ENCODE measurements at regions not wholly inside any gene's neighbourhood (a gene's known extent, or its start where the extent isn't known, plus 50 kb on each side); places are given as distances from the start of the nearest gene placed in this dataset.

DNA sequence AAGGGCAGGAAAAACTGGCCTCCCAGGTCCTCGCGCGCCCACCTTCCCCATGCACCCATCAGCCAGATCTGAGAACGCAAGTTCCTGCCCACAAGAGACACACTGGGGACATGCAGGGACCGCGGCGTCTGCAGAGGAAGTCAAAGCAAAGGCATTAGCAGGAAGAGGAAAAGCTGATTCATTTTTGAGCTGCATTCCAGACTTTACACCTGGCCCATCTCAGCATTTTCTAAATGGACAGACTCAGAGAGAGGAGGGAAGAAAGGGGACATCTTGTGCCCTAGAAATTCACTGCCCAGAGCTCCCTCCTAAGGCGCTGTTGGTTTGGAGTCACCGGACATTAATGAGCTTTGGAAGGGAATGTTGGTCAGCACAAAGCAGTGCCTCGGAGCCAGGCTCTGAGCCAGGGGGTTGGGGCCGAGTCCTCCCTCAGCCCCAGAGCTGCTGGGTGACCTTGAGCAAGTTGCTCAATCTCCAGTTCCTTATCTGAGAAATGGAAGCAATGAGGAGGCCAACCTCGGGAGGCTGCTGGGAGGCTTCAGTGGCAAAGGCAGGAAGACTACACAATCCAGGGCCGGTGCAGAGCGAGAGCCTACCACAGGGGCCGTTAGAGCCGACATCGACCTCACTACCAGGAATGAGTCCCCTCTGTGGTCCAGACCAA is 150.5 kb upstream of the IQSEC1 start:
- no peak for DNase-seq

- DNase-seq = no peak
These were observed 149.8 kb upstream of the IQSEC1 start for GRCh38 chr3:13222891-13223573.

GRCh38 chr3:13222131-13222530 is 148.9 kb upstream of the IQSEC1 start:
- no peak for DNase-seq

DNA sequence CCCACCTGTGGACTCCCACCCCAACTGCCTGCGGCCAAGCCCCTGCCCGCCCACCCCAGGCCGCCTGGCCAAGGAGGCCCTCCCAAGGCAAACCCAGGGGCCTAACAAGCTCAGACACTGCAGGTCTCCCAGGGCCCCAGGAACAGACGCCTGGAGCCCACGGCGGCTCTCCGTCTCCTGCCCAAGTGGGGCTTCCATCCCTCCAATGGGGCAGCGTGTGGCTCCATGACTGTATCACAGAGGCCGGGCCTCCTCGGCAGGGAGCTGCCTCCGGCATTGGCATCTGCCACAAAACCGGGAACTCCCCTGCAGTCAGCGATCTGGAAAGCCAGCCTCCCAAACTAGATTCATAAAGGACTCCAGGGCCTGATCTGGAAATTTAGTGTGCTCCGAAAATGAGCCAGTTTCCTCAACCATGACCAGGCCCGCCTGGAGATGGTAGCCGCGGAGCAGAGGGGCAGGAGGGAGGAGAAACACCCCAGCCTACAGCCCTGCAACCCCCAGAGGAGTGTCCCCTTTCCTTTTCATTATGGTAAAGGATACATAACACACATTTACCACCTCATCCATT is 148.3 kb upstream of the IQSEC1 start:
- DNase-seq = no peak

DNA sequence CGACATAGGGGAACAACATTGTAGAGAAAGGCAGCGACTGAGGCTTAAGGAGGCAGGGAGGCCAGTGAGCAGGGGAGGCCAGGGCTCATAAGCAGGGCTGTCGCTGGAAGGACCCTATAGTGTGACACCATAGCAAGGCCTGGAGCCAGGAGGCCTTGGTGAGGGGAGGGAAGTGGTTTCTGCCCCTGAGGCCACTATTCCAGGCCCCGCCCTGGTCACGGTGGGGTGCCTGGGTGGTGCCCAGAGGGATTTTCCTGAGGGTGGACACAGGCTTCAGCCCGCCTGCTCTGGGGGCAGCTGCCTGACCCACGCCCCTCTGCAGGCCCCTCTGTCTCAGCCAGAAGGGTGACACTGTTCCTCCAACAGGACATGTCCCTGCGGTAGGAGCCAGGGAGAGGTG is 147.8 kb upstream of the IQSEC1 start:
- no peak for DNase-seq

DNA sequence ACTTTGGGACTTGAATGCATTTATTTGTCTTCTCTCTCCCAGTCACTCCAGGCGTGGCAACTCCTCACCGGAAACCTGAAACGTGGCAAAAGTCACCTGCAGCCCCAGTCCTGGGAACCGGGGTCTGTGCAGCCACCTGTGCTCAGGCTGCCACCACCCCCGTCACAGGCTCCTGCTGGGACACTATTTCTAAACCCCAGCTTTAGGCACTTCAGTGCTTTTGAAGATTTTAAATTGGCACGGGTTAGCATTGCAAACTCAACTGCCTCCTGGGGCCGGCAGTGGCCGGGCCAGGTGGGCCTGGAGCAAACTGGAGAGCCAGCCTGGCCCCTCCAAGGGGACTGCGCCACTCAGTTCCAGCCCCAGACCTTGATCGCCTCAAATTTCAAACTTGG is 146.7 kb upstream of the IQSEC1 start:
- DNase-seq = no peak

DNA sequence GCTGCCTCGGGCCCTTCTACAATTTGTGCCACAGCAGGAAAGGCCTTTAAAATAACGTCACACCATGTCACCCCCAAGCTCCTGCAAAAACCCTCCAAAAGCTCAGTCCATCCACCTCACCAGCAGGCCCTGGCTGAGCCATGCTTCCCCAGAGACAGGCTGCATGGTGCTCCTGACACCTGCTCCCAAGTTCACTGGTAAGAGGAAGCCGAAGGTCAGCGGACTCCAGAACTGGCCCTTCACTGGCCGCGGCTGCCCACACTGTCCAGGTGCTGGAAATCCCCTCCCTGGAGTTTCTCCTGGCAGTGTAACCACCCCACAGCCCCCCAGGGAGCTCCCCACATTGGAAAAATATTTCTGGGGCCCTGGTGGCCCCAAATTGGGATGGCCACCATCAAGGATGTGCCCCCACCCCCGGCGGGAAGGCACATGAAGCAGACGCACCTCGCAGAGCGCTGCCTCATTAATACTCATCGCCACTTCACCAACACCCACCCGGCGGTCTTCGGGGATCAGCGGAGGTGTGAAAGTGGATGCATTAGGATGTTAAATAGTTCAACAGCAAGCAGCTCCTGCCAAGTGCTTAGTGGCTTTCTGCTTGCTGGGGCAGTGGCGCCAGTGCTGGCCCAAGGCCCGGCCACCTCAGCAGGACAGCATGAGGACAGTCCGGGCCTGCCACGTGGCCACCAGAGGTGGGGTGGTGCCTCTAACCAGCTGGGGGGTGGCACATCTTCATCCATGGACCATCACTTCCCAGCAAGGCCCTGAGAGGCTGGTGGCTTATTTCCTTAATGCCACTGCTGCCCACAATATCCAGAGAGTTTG is 146.1 kb upstream of the IQSEC1 start:
- DNase-seq = no peak

DNA sequence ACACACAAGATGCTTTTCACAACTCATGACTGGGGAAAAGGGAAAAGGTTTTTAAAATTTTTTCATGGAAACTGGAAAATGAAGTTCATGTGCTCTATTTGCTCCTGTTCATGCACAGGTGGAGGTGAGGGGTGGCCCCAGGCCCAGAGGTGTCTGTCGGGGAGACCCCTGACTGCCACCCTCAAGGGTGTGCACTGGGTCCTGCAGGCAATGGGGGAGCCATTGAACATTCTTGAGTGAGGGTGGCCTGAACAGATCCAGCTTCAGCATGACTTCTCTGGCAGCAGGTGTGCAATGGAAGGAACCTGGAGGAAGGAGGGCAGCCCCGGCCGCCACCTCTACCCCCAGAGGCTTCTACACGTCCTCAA is 145.3 kb upstream of the IQSEC1 start:
- no peak for DNase-seq

DNA sequence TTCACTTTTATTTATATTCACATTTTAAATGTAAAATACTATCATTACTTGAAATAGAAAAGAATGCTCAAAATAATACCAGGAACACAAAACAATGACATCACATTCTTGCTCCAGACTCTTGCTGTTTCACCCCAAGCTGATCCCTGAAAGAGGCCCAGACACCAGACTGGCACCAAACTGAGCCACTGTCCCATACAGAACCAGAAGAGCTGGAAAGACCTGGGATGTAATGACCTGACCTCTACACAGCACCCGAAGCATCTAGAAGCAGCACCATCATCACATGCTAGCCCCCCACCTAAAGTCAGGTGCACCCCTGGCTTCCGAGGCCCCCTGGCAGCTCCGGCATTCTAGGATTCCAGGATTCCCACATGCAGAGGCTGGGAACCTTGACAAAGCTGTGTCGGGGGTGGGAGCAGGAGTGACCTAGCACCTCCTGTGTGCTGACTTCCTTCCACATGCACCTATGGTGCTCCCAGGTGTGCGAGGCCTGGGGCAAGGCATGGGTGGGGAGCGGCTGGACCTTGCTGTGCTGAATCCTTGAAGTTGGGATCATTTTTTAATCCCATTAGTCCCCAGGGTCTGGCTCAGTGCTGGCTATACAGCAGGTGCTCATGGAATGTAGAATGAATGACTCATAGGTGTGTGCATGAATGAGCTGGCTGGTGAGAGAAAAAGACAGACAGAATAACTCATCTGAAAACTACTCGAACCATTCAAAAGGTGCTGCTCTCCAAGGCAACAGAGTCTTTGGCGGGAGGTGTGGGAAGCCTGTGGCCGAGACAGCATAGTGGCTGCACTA is 144.7 kb upstream of the IQSEC1 start:
- no peak for DNase-seq

DNA sequence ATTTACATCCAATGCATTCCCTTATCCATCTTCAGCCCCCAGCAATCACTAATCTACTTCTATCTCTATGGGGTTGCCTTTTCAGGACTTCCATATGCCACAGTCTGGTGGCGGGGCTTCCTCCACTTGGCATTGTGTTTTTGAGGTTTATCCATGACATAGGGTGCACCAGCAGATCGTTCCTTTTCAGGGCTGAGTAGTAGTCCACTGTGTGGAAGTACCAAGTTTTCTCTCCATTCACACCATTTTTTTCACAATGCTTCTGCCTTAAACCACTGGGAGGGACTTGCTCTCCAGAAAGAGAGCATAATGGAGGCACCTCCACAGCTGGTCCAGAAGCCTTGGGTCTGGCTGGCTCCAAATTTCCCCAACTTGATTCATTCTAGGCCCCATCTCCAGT is 144.0 kb upstream of the IQSEC1 start:
- DNase-seq = no peak

DNA sequence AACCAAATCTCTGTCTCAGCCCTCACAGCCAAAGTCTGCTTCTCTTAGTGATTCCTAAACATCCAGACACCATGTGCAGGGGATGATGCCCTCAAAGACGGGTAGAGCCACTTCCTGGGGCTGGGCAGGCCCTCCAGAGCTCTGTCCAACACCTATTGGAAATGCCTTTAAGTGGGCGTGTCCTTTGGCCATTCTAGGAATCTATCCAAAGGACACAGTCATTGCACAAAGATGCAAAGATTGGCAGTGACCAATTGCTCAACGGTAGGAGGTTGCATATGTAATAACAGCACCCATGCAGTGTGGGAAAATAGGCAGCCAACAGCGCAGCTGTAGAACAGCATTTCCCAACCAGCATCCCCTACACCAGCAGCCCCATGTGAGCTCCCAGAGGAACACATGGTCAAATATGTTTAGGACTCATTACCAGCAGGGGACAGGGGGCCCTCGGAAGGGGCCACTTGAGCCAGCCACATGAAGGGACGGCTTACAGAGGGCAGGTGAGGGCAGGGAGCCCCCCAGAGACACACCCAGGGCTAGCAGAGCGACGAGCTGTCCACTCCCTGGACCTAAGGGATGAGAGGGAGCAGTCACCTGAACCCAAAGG is 142.8 kb upstream of the IQSEC1 start:
- no peak for DNase-seq

- DNase-seq = no peak
These were observed 141.7 kb upstream of the IQSEC1 start for GRCh38 chr3:13214847-13215472.

GRCh38 chr3:13213911-13214846 is 140.9 kb upstream of the IQSEC1 start:
- no peak for DNase-seq

GRCh38 chr3:13213490-13213889 is 140.3 kb upstream of the IQSEC1 start:
- DNase-seq = no peak

- DNase-seq = no peak
These were observed 138.5 kb upstream of the IQSEC1 start for GRCh38 chr3:13211605-13212210.

DNA sequence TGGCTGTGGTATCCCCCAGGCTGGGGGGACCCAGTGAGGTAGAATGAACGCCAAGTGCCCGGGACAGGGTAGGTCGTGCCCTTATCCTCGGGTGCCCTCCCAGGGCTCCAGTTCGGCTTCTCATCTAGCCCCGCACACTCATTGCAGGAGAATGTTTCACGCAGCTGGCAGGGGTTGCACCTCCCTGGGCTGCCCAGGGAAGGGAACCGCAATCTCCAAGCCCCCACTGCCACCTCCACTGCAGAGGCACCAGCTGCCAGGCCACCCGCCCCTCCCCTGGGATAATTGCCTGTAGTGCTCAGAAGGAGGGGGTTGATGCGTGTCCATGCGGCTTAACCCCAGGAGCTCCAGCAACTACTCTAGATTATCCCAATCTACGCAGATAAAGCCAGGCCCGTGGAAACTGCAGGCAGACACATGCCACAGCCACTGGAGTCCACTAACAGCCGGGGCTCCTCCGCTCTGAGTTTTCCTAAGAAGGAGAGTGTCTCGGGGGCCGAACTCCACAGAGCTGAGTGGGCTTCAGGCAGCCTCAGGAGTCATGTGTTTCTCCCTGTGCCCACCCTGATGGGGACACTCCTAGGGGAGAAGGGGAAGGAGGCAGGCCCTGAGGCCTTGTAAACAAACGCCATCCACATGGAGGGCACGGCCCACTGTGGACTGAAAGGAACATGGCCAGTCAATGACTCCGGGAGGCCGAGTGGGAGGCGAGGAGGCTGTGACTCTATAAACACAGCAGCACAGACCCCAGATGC is 137.2 kb upstream of the IQSEC1 start:
- DNase-seq = no peak

DNA sequence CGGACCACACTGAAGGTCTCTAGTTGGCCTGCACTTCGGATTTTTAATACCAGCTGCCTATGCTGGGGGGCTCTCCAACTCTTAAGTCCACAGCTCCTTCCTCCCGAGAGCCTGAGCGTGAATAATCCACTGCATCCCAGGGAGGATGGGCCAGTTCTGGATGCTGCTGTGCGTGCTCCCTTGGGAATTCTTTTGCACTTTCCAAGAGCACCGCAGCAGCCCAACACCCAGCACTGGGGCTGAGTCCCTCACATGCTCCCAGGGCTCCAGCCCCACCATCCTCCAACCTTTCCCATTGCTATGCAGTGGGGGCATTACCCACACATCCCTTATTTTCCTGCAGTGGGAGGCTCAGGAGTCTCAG is 136.4 kb upstream of the IQSEC1 start:
- no peak for DNase-seq

DNA sequence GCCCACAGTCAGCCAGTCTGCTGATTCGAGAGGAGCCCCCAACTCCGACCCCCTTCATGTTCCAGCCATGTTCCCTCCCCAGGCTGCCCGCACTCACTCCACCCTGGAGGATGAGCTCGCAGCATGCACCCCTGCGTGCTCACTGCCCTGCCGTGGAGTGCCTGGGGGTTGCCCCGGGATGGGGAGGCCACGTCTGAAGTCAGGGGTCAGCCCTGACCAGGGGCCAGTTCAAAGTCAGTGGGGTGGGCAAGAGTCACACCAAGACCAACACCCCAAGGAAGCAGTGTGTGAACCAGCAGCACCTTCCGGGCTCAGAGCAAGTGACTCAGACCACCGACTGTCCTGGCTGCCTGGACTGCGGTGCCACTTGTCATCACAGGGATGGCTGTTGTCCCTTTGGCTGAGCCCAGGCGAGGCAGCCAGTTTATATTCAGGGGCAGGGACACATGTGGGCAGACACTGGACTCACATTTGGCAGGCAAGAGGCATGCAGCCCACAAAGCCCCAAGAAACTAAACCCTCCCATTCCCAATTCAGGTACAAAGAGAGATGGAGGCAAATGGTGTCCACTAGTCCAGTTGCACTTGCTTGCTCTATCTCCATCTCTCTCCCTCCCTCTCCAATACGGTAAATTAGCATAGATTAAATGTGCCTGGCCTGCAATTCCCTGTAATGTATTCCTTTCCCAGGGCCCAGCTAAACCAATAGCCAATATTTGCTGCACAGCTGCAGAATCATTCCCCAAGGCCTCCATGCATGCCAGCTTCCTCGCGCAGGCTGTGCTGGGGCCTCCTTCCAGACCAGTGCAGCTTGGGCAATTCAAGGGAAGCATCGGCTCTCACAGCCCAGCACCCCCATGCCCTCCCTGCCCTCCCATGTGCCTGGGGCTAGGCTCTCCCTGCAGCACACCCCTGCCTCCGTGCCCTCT is 135.7 kb upstream of the IQSEC1 start:
- no peak for DNase-seq
